NT2/D1 (cell line): ENCODE measurements at regions not wholly inside any gene's neighbourhood (a gene's known extent, or its start where the extent isn't known, plus 50 kb on each side); places are given as distances from the start of the nearest gene placed in this dataset.

Experiments used
- YY1 ChIP-seq: IDR thresholded peaks from 2 replicates; pipeline ENCODE4 v1.6.1; 2011; ENCODE audit not compliant: insufficient read length, insufficient read depth
- ZNF274 ChIP-seq: IDR thresholded peaks from 2 replicates; pipeline ENCODE4 v1.6.1; 2011; ENCODE audit warnings: mild to moderate bottlenecking, low read depth, low read length

DNA sequence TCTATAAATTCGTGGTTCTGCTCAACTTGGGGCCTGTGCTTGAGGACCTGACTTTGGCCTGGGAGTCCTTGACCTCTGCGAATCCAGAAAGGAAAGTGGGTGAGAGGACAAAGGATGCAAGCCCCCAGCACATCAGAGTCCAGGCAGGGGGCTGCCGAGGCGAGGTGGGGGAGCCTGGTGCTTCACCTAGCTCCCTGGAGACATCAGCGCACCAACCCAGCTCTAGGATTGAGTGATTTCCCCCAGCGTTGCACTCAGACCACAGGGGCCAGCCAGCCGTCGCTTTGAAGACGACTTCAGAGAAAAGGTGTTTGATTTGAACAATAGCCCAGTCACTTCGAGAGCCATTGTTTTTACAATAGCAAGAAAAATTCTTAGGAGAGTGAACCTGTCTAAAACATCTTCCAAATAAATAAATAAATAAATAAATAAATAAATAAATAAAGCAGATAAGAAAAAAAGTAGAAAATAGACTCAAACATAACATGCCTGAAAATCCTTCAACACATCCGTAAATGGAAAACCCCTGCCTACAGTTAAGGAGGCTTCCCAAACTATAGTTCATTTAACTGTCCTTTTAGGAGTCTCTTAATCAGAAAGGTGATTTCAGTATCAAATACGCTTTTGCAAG lies 180.9 kb downstream of the RBFOX3 start:
- TF ChIP-seq YY1 = no peak
- no peak for TF ChIP-seq ZNF274
